ENCODE measurements at regions not wholly inside any gene's neighbourhood (a gene's known extent, or its start where the extent isn't known, plus 50 kb on each side); places are given as distances from the start of the nearest gene placed in this dataset.

DNA sequence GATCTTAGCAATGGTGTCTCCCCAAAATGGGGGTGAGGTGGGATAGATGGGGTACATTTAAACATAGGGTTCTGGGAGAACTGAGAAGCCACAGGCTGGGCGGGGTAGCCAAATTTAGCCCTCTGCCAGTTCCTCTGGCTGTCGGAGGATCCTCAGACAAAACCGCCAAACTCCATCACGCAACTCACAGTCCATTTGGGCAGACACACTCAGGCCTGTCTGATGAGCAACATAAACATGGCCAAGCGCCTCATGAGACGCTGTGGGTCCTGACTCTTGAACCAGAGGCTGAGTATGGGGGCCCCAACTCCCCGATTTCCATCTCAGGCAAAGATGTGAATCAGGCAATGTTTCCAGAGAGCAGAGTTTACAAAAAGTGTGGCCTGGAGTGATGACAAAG, 162.3 kb downstream of the FGF18 start:
- H3K79me2 ChIP-seq (ENCODE audit: control insufficient read depth, insufficient read depth, low read length) = no peaks in the 10 kb centered on the region
- H2BK5ac ChIP-seq (ENCODE audit: low read length) = no peak overlapping the region
- no peak overlapping the region for H3K27ac ChIP-seq (ENCODE audit: low read depth, low read length)
- H2BK15ac ChIP-seq (replicated peaks; ENCODE audit: low read depth) = no peak overlapping the region
- no peaks in the 10 kb centered on the region for H3K36me3 ChIP-seq (ENCODE audit: control insufficient read depth, insufficient read depth, low read length)
- no peak overlapping the region for H3K4ac ChIP-seq (ENCODE audit: low read depth, low read length)
- H3K27me3 ChIP-seq (ENCODE audit: insufficient read depth, low read length, poor library complexity) = no peaks in the 10 kb centered on the region
- no peaks in the 10 kb centered on the region for H3K79me1 ChIP-seq (ENCODE audit: low read length)
- H4K8ac ChIP-seq (ENCODE audit: low read depth, low read length) = no peak overlapping the region
- no peak overlapping the region for H3K56ac ChIP-seq (ENCODE audit: low read length)
- no peak overlapping the region for H3K4me2 ChIP-seq (ENCODE audit: low read length)
- H2BK120ac ChIP-seq (ENCODE audit: low read depth, low read length) = no peak overlapping the region
- no peak overlapping the region for H3K4me3 ChIP-seq (ENCODE audit: low read length)
- H3K9ac ChIP-seq (ENCODE audit: low read length) = no peak overlapping the region
- no peak overlapping the region for H2AK5ac ChIP-seq (ENCODE audit: low read length)
- no peak overlapping the region for H3K23ac ChIP-seq (ENCODE audit: low read length)
- no peaks in the 10 kb centered on the region for H3K4me1 ChIP-seq (ENCODE audit: control insufficient read depth, low read depth, low read length)
- WGBS (ENCODE audit: extremely low coverage, insufficient coverage, low lambda C conversion rate) = no CpG with 5 or more reads among the region's 7 CpGs
- H3K18ac ChIP-seq (ENCODE audit: low read length) = no peak overlapping the region
- H4K5ac ChIP-seq (ENCODE audit: low read length) = no peak overlapping the region
- DNase-seq = no peak

DNA sequence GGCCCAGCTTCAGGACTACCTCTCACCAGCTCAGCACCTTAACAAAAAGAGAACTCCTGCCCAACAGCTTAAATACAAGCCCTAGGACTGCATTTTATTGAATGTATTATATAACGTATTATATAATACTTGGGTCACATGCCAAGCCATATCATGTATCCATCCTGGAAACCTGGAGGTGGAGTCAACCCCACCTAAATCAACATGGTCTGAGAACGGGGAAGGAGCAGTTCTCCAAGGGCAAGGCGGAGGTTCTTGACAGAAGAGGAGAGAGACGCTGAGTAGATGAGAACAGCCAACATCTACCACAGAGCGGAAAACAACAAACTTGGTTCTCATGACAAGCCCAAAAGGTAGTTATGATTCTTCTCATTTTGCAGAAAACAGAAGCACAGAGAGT, 163.4 kb downstream of the FGF18 start:
- Histone ChIP-seq H2AK5ac (ENCODE audit: low read length) (no peak overlapping the region), H4K8ac (ENCODE audit: low read depth, low read length) (no peak overlapping the region), H3K79me1 (ENCODE audit: low read length) (no peaks in the 10 kb centered on the region), H3K4me1 (ENCODE audit: control insufficient read depth, low read depth, low read length) (no peaks in the 10 kb centered on the region), H3K4me3 (ENCODE audit: low read length) (no peak overlapping the region), H3K79me2 (ENCODE audit: control insufficient read depth, insufficient read depth, low read length) (no peaks in the 10 kb centered on the region), H3K23ac (ENCODE audit: low read length) (no peak overlapping the region), H4K5ac (ENCODE audit: low read length) (no peak overlapping the region), H2BK120ac (ENCODE audit: low read depth, low read length) (no peak overlapping the region), H3K56ac (ENCODE audit: low read length) (no peak overlapping the region), H2BK5ac (ENCODE audit: low read length) (no peak overlapping the region), H3K36me3 (ENCODE audit: control insufficient read depth, insufficient read depth, low read length) (no peaks in the 10 kb centered on the region), H3K9ac (ENCODE audit: low read length) (no peak overlapping the region), H3K27ac (ENCODE audit: low read depth, low read length) (no peak overlapping the region), H3K4ac (ENCODE audit: low read depth, low read length) (no peak overlapping the region), H3K27me3 (ENCODE audit: insufficient read depth, low read length, poor library complexity) (no peaks in the 10 kb centered on the region), H3K18ac (ENCODE audit: low read length) (no peak overlapping the region), H3K4me2 (ENCODE audit: low read length) (no peak overlapping the region), H2BK15ac (replicated peaks; ENCODE audit: low read depth) (no peak overlapping the region)
- no peak for DNase-seq
- WGBS (ENCODE audit: extremely low coverage, insufficient coverage, low lambda C conversion rate) = no CpG with 5 or more reads among the region's 5 CpGs

DNA sequence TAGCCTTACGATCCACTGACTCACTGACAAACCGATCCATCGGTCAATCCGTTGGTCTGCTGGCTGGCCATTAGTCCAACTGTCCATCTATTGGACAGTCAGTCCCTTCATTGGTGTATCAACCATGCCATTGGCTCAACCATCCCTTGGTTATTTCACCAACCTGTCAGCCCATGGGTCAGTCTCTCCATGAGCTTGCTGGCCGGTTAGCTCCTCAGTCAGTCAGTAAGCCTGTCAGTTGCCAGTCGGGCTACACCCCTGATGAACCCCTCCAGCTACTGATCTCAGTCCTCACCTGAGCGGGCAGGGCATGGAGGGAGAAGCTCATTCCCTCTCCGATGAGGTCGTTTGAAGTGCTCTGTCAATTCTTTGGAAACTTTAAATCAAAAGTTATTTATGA, 166.5 kb downstream of the FGF18 start:
- no peak overlapping the region for H2BK120ac ChIP-seq (ENCODE audit: low read depth, low read length)
- no peak overlapping the region for H3K27ac ChIP-seq (ENCODE audit: low read depth, low read length)
- H3K4me1 ChIP-seq (ENCODE audit: control insufficient read depth, low read depth, low read length) = no peaks in the 10 kb centered on the region
- H3K23ac ChIP-seq (ENCODE audit: low read length) = no peak overlapping the region
- no peak overlapping the region for H4K8ac ChIP-seq (ENCODE audit: low read depth, low read length)
- H2AK5ac ChIP-seq (ENCODE audit: low read length) = no peak overlapping the region
- no peak overlapping the region for H3K4me2 ChIP-seq (ENCODE audit: low read length)
- DNase-seq = no peak
- WGBS (ENCODE audit: extremely low coverage, insufficient coverage, low lambda C conversion rate) = no CpG with 5 or more reads among the region's 9 CpGs
- H3K56ac ChIP-seq (ENCODE audit: low read length) = no peak overlapping the region
- no peaks in the 10 kb centered on the region for H3K79me2 ChIP-seq (ENCODE audit: control insufficient read depth, insufficient read depth, low read length)
- no peak overlapping the region for H3K4me3 ChIP-seq (ENCODE audit: low read length)
- no peak overlapping the region for H4K5ac ChIP-seq (ENCODE audit: low read length)
- no peaks in the 10 kb centered on the region for H3K27me3 ChIP-seq (ENCODE audit: insufficient read depth, low read length, poor library complexity)
- no peak overlapping the region for H3K9ac ChIP-seq (ENCODE audit: low read length)
- no peaks in the 10 kb centered on the region for H3K79me1 ChIP-seq (ENCODE audit: low read length)
- H3K18ac ChIP-seq (ENCODE audit: low read length) = no peak overlapping the region
- no peak overlapping the region for H2BK15ac ChIP-seq (replicated peaks; ENCODE audit: low read depth)
- no peak overlapping the region for H3K4ac ChIP-seq (ENCODE audit: low read depth, low read length)
- H3K36me3 ChIP-seq (ENCODE audit: control insufficient read depth, insufficient read depth, low read length) = no peaks in the 10 kb centered on the region
- no peak overlapping the region for H2BK5ac ChIP-seq (ENCODE audit: low read length)

DNA sequence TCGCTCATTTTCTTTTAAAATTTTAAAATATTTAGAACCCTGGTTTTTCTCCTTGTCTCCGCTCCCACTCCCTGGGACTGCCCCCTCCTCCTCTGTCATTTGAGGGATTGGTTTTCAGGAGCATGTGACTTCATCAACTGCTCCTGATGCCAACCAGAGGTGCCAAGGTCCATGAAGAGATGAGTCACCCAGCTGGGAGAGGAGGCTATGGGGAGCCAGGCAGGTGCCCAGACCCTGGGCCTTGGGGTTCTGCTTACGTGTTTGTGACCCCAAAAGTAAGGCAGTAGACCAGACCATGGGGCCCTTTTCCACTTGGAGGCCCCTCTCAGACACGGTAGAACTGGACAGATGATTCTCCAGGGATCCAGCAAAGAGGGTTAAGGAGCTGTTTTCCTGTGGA, 167.0 kb downstream of the FGF18 start:
- no peaks in the 10 kb centered on the region for H3K79me2 ChIP-seq (ENCODE audit: control insufficient read depth, insufficient read depth, low read length)
- H3K4ac ChIP-seq (ENCODE audit: low read depth, low read length) = no peak overlapping the region
- H3K27ac ChIP-seq (ENCODE audit: low read depth, low read length) = no peak overlapping the region
- no peak overlapping the region for H2BK15ac ChIP-seq (replicated peaks; ENCODE audit: low read depth)
- H3K79me1 ChIP-seq (ENCODE audit: low read length) = no peaks in the 10 kb centered on the region
- no peak overlapping the region for H2AK5ac ChIP-seq (ENCODE audit: low read length)
- WGBS (ENCODE audit: extremely low coverage, insufficient coverage, low lambda C conversion rate) = no CpG with 5 or more reads among the region's 4 CpGs
- no peak overlapping the region for H3K56ac ChIP-seq (ENCODE audit: low read length)
- no peak overlapping the region for H4K5ac ChIP-seq (ENCODE audit: low read length)
- no peaks in the 10 kb centered on the region for H3K27me3 ChIP-seq (ENCODE audit: insufficient read depth, low read length, poor library complexity)
- no peak overlapping the region for H3K23ac ChIP-seq (ENCODE audit: low read length)
- H3K4me1 ChIP-seq (ENCODE audit: control insufficient read depth, low read depth, low read length) = no peaks in the 10 kb centered on the region
- H4K8ac ChIP-seq (ENCODE audit: low read depth, low read length) = no peak overlapping the region
- H3K4me3 ChIP-seq (ENCODE audit: low read length) = no peak overlapping the region
- no peak overlapping the region for H2BK5ac ChIP-seq (ENCODE audit: low read length)
- no peak overlapping the region for H3K18ac ChIP-seq (ENCODE audit: low read length)
- no peak overlapping the region for H2BK120ac ChIP-seq (ENCODE audit: low read depth, low read length)
- no peak overlapping the region for H3K4me2 ChIP-seq (ENCODE audit: low read length)
- H3K9ac ChIP-seq (ENCODE audit: low read length) = no peak overlapping the region
- DNase-seq = no peak
- H3K36me3 ChIP-seq (ENCODE audit: control insufficient read depth, insufficient read depth, low read length) = no peaks in the 10 kb centered on the region

DNA sequence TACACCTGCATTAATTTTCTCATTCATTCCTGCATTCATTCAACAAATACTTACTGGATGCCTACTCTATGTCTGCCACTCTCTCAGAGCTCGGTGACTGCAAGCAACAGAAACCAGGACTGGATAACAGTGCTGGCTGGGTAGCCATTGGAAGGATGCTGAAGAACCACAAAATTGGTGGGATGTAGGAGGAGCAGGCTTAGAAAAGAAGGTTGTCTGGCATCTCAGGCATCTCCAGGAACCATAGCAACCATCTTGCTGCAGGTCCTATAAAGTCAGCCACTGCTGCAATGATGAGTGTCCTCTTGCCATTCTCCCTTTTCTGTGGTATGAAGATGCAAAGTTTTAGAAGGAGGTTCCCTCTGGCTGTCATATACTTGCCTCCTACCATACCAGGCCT, 168.6 kb downstream of the FGF18 start:
- H3K79me1 ChIP-seq (ENCODE audit: low read length) = no peaks in the 10 kb centered on the region
- no peak overlapping the region for H4K8ac ChIP-seq (ENCODE audit: low read depth, low read length)
- H3K79me2 ChIP-seq (ENCODE audit: control insufficient read depth, insufficient read depth, low read length) = no peaks in the 10 kb centered on the region
- no peak overlapping the region for H2BK5ac ChIP-seq (ENCODE audit: low read length)
- no peak overlapping the region for H2BK120ac ChIP-seq (ENCODE audit: low read depth, low read length)
- H4K5ac ChIP-seq (ENCODE audit: low read length) = no peak overlapping the region
- no peak overlapping the region for H3K23ac ChIP-seq (ENCODE audit: low read length)
- H3K27ac ChIP-seq (ENCODE audit: low read depth, low read length) = no peak overlapping the region
- H3K9ac ChIP-seq (ENCODE audit: low read length) = no peak overlapping the region
- no peak overlapping the region for H2BK15ac ChIP-seq (replicated peaks; ENCODE audit: low read depth)
- no peak overlapping the region for H3K56ac ChIP-seq (ENCODE audit: low read length)
- H3K4me1 ChIP-seq (ENCODE audit: control insufficient read depth, low read depth, low read length) = no peaks in the 10 kb centered on the region
- H3K27me3 ChIP-seq (ENCODE audit: insufficient read depth, low read length, poor library complexity) = no peaks in the 10 kb centered on the region
- no peak overlapping the region for H3K18ac ChIP-seq (ENCODE audit: low read length)
- H3K36me3 ChIP-seq (ENCODE audit: control insufficient read depth, insufficient read depth, low read length) = no peaks in the 10 kb centered on the region
- no peak overlapping the region for H3K4ac ChIP-seq (ENCODE audit: low read depth, low read length)
- no peak overlapping the region for H3K4me3 ChIP-seq (ENCODE audit: low read length)
- H2AK5ac ChIP-seq (ENCODE audit: low read length) = no peak overlapping the region
- no CpG with 5 or more reads among the region's 1 CpG for WGBS (ENCODE audit: extremely low coverage, insufficient coverage, low lambda C conversion rate)
- DNase-seq = no peak
- H3K4me2 ChIP-seq (ENCODE audit: low read length) = no peak overlapping the region

DNA sequence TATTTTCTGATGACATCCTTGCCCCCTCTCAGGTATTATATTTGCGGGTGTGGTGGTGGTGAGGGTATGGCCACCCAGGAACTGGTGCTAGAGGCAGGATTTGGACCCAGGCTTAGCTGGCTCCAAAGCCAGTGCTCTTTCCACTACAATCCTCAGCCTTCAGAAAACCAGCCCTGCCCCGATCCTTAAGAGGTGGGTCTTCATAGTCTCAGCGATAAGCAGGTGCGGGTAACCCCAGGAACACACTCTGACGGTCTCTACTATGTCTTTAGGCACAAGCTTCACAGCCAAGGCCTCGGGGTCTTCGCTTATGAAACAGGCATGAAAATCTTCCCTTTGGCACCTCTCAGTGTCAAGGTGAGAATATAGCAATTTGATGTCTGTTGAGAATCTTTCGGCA, 169.3 kb downstream of the FGF18 start:
- Histone ChIP-seq H3K79me1 (ENCODE audit: low read length) (no peaks in the 10 kb centered on the region), H3K9ac (ENCODE audit: low read length) (no peak overlapping the region), H2AK5ac (ENCODE audit: low read length) (no peak overlapping the region), H2BK5ac (ENCODE audit: low read length) (no peak overlapping the region), H4K5ac (ENCODE audit: low read length) (no peak overlapping the region), H3K4me3 (ENCODE audit: low read length) (no peak overlapping the region), H3K56ac (ENCODE audit: low read length) (no peak overlapping the region), H3K27me3 (ENCODE audit: insufficient read depth, low read length, poor library complexity) (no peaks in the 10 kb centered on the region), H3K4me1 (ENCODE audit: control insufficient read depth, low read depth, low read length) (no peaks in the 10 kb centered on the region), H2BK120ac (ENCODE audit: low read depth, low read length) (no peak overlapping the region), H3K18ac (ENCODE audit: low read length) (no peak overlapping the region), H3K23ac (ENCODE audit: low read length) (no peak overlapping the region), H3K4ac (ENCODE audit: low read depth, low read length) (no peak overlapping the region), H3K79me2 (ENCODE audit: control insufficient read depth, insufficient read depth, low read length) (no peaks in the 10 kb centered on the region), H3K4me2 (ENCODE audit: low read length) (no peak overlapping the region), H3K27ac (ENCODE audit: low read depth, low read length) (no peak overlapping the region), H3K36me3 (ENCODE audit: control insufficient read depth, insufficient read depth, low read length) (no peaks in the 10 kb centered on the region), H2BK15ac (replicated peaks; ENCODE audit: low read depth) (no peak overlapping the region), H4K8ac (ENCODE audit: low read depth, low read length) (no peak overlapping the region)
- no CpG with 5 or more reads among the region's 8 CpGs for WGBS (ENCODE audit: extremely low coverage, insufficient coverage, low lambda C conversion rate)
- no peak for DNase-seq

Data from mesendoderm (in vitro differentiated cells).